Keratinocyte (primary cell): ENCODE measurements at regions not wholly inside any gene's neighbourhood (a gene's known extent, or its start where the extent isn't known, plus 50 kb on each side); places are given as distances from the start of the nearest gene placed in this dataset.

Source experiments
- EZH2 ChIP-seq: IDR thresholded peaks from one replicate; pipeline ENCODE4 v1.6.1; 2012; ENCODE audit warnings: inconsistent platforms, mild to moderate bottlenecking, low read length, moderate library complexity
- TF ChIP-seq, protein P1 (sequence below), 3 experiments: IDR thresholded peaks in 1 of 3; conservative IDR thresholded peaks in 1 of 3; optimal IDR thresholded peaks in 1 of 3; 2 replicates in 2 of 3; 3 replicates in 1 of 3; pipeline versions ENCODE3 to v1.5.1; 2011; ENCODE audit warnings: low read length in 3 of 3, mild to moderate bottlenecking in 3 of 3, moderate library complexity in 2 of 3, control low read depth in 1 of 3, inconsistent platforms in 1 of 3; ENCODE audit not compliant: insufficient read depth in 2 of 3; ENCODE audit errors: extremely low read depth in 1 of 3

DNA sequence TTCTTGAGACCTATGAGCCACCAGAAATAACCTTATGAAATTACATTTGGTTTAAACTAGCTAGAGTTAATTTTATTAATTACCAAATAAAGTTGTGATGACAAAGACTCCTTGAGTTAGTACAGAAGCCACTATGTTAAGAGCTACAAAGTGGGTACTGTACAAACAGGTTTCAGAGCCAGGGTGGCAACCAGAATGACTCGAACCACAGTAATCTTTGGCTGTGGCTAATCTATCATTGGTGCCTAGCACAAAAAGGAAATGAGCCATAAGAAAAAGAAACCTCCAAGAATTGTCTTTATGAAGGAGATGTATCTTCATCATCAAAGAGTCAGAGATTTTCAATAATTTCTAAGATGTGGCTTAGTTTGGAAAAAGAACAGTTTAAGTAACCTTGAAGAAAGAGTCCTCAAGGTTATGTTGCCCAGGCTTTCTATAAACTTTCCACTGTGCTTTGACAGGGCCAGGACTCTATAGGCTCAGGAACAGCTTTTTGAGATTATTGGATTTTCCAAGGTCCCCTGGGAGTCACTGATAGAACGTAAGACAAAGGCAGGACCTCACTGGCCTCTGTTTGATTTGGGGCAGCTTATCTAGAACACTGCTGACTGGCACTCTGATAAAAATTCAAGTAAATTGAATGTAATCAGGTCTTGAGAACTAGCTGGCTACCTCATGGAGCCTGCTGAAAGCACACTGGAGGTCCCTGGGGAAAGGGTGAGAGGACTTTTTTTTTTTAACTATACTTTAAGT is 777.7 kb downstream of the STIM2 start:
- TF ChIP-seq, protein P1, sequence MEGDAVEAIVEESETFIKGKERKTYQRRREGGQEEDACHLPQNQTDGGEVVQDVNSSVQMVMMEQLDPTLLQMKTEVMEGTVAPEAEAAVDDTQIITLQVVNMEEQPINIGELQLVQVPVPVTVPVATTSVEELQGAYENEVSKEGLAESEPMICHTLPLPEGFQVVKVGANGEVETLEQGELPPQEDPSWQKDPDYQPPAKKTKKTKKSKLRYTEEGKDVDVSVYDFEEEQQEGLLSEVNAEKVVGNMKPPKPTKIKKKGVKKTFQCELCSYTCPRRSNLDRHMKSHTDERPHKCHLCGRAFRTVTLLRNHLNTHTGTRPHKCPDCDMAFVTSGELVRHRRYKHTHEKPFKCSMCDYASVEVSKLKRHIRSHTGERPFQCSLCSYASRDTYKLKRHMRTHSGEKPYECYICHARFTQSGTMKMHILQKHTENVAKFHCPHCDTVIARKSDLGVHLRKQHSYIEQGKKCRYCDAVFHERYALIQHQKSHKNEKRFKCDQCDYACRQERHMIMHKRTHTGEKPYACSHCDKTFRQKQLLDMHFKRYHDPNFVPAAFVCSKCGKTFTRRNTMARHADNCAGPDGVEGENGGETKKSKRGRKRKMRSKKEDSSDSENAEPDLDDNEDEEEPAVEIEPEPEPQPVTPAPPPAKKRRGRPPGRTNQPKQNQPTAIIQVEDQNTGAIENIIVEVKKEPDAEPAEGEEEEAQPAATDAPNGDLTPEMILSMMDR (optimal IDR thresholded peaks at IDR 0.05 in 1 of 3, IDR thresholded peaks at IDR 0.05 in 1 of 3, conservative IDR thresholded peaks at IDR 0.05 in 1 of 3; ENCODE audit: extremely low read depth in 1 of 3, insufficient read depth in 2 of 3, low read length in 3 of 3): no peak
- TF ChIP-seq EZH2: no peak
